T47D (cell line): ENCODE measurements at regions not wholly inside any gene's neighbourhood (a gene's known extent, or its start where the extent isn't known, plus 50 kb on each side); places are given as distances from the start of the nearest gene placed in this dataset.
"Not testable (repeated sequence)": the region's sequence is repeated elsewhere in the genome, so short reads cannot be mapped to it uniquely, and the experiment has no call there.

Experiments
- DNase-seq, 2 experiments: peaks; one replicate each; pipeline versions ENCODE4 v3.0.0 to v3.0.0-alpha.2; 2011 to 2012; ENCODE audit warnings: low read depth in 1 of 2, low spot score in 1 of 2
- JUND ChIP-seq: IDR thresholded peaks from 2 replicates; pipeline ENCODE4 v1.6.1; 2012; ENCODE audit warnings: low read depth
- in situ Hi-C: cut with HindIII; loops from 2 replicates; pipeline ENCODE4 v1.10.0; 2016; ENCODE audit warnings: low sequenced_read_pairs, low pct_unique_long_range_greater_than_20kb

DNA sequence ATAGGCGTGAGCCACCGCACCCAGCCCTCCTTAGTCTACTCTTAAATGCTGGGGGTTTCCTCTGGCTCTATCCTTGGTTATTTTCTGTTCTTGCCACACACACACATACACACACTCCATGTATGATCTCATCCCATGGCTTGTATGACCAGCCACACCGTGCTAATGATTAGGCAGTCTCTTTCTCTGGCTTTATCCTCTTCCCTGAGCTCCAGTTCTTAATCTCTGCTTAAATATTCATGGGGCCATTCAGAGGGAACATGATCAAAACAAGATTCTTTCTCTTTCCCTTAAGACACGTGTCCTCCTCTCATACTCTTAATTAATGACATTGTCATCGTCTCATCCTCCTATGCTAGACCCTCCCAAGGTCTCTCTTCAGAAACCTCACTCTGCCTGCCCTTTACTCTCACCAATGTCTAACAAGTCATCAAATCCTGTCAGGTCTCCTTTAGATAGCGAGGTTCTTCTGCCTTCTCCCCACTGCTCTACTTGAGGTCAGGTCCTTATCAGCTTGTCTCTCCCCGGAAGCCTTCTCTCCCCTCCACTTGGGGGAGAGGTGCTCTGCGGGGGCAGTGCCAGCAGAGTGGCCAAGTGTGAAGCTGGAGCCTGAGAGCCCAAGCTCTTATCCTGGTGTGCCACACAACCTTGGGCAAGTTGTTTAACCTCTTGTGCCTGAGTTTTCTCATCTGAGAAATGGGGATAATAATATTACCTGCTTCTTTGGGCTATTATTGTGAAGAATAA is 83.0 kb upstream of the GNG12 start:
- no peak for DNase-seq
- in situ Hi-C loops, result no loop called here
- TF ChIP-seq JUND, result no peak

DNA sequence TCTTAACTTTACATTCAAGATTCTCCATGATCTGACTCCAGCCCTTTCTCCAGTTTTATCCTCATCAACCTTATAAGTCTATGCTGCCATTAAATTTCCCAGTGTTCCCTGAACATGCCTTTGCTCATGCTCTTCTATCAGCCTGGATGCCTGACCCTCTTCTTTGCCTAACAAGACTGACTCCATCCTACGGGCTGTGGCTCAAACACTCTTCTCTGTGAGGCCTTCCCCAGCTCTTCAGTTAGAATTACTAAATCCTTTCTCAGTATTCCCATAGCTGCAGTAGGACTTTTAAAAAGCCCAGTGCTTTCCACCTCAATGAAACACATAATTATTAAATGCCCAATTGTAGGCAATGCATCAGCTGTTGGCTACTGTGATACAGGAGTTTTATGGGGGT is 76.5 kb upstream of the GNG12 start:
- in situ Hi-C loops, result no loop called here
- DNase-seq, result no peak

GRCh38 chr1:67908250-67908936 is 75.1 kb upstream of the GNG12 start:
- DNase-seq, result no peak
- in situ Hi-C loops, result no loop called here

More for the DNA sequence above, 76.5 kb upstream of the GNG12 start:
- no peak for TF ChIP-seq JUND

GRCh38 chr1:67907467-67907866 is 74.2 kb upstream of the GNG12 start:
- in situ Hi-C loops, DNase-seq: not testable (repeated sequence)

More at GRCh38 chr1:67908250-67908936, 75.1 kb upstream of the GNG12 start:
- no peak for TF ChIP-seq JUND

DNA sequence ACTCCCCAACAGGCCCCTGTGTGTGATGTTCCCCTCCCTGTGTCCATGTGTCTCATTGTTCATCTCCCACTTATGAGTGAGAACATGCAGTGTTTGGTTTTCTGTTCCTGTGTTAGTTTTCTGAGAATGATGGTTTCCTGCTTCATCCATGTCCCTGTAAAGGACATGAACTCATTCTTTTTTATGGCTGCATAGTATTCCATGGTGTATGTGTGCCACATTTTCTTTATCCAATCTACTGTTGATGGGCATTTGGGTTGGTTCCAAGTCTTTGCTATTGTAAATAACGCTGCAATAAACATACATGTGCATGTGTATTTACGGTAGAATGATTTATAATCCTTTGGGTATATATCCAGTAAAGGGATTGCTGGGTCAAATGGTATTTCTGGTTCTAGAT is 72.7 kb upstream of the GNG12 start:
- in situ Hi-C loops, DNase-seq: not testable (repeated sequence)

GRCh38 chr1:67902546-67903223 is 69.4 kb upstream of the GNG12 start:
- DNase-seq, in situ Hi-C loops: not testable (repeated sequence)

DNA sequence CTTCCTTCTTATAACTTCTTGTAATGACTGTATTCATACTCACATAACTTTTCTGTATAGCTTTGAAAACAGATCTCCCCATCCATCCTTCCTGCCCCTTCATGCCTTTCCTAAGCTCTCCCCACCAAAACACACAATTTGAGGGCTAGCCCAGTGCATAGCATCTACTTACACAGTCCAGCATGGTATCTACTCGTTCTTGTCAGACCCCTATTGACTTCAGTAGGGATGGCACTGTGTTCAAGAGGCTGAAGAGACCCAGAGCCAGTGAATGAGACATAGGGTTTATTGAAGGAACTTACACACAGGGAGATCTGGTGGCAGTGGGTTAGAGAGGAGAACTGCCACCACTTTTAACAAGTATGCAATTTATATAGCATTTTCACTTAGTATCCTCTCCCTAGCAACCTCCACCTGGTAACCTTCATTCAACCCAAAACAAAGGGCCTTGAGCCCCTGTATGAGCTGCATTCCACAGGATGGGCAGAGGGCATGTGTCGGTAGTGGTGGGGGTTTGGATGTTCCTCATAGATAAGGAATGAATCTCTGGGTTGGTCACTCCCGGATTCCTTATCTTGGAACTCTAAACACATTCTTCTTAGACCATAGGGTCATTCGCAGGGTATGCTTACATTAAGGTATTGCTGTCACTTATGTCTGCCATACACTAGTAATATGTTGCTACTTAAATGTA is 64.9 kb upstream of the GNG12 start:
- no peak for DNase-seq
- in situ Hi-C loops, result no loop called here
- no peak for TF ChIP-seq JUND

- no peak for TF ChIP-seq JUND
- DNase-seq, result no peak
- in situ Hi-C loops, result no loop called here
These were observed 64.1 kb upstream of the GNG12 start for GRCh38 chr1:67897270-67897949.

DNA sequence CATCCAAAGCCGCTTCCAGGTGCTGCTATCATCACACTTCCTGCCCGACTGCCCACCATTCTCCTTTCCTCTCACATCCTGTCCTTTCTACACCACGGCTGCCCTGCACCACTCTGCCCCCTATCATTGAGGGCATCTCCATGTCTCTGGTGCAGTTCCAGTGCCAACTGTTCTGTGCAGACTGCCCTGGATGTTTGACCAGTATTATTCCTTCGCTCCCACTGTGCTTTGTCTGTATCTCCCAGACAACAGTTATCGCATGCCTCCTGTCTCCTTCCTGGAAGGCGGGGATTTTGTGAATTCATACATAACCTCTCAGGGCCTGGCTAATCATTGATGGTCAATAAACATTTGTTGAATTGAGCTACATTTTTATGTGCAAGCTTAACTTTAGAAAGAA is 63.6 kb upstream of the GNG12 start:
- in situ Hi-C loops, result no loop called here
- no peak for TF ChIP-seq JUND
- no peak for DNase-seq

- no peak for TF ChIP-seq JUND
- DNase-seq, result no peak
- in situ Hi-C loops, result no loop called here
These were observed 61.9 kb upstream of the GNG12 start for GRCh38 chr1:67894981-67895735.

GRCh38 chr1:67893126-67893495 is 59.8 kb upstream of the GNG12 start:
- no peak for DNase-seq
- in situ Hi-C loops, result no loop called here
- TF ChIP-seq JUND, result no peak
